GM21786 (cell line): ENCODE measurements at regions not wholly inside any gene's neighbourhood (a gene's known extent, or its start where the extent isn't known, plus 50 kb on each side); places are given as distances from the start of the nearest gene placed in this dataset.

ENCODE experiments used
- ATAC-seq: cut with Tn5 transposase; IDR thresholded peaks from one replicate; pipeline ENCODE4 v1.9.1; 2021; ENCODE audit not compliant: unreplicated experiment

GRCh38 chr2:220309215-220309614 lies 681.8 kb downstream of the SLC4A3 start:
- no peak for ATAC-seq

GRCh38 chr2:220310451-220310861 lies 683.0 kb downstream of the SLC4A3 start:
- ATAC-seq = no peak

- ATAC-seq = no peak
Observed at GRCh38 chr2:220315098-220315823, 687.8 kb downstream of the SLC4A3 start.

- ATAC-seq = no peak
Observed at GRCh38 chr2:220318037-220318436, 690.6 kb downstream of the SLC4A3 start.

DNA sequence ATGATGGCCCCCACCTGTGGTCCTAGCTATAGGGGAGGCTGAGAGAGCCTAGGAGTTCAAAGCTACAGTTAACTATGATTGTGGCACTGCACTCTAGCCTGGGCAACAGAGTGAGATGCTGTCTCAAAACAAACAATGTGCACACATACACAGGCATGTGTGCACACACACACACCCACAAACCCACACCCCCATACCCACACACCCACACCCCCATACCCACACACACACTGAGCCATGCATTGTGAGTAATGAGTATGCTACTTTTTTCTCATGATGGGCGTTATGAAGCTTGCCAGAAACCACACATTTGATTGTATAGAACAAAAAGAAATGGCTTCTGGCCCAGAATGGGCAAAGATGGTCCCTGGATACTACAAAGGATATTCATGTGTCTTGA lies 691.1 kb downstream of the SLC4A3 start:
- no peak for ATAC-seq

GRCh38 chr2:220320326-220320725 lies 692.9 kb downstream of the SLC4A3 start:
- ATAC-seq = no peak

GRCh38 chr2:220332886-220333285 lies 705.5 kb downstream of the SLC4A3 start:
- no peak for ATAC-seq

DNA sequence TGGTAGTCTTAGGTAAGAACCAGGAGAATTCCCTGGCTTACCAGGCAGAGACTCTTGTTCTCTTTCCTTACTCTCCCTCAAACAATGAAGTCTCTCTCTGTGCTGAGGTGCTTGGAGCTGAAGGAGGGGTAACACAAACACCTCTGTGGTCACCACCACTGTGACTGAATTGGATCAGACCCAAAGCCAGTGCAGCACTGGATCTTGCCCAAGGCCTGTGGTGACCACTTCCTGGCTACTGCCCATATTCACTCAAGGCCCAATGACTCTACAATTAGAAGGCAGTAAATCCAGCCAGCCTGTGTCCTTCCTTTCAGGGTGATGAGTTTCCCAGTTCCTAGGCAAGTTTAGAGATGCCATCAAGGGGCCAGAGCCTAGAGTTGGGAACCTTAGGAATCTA lies 706.8 kb downstream of the SLC4A3 start:
- ATAC-seq = no peak

DNA sequence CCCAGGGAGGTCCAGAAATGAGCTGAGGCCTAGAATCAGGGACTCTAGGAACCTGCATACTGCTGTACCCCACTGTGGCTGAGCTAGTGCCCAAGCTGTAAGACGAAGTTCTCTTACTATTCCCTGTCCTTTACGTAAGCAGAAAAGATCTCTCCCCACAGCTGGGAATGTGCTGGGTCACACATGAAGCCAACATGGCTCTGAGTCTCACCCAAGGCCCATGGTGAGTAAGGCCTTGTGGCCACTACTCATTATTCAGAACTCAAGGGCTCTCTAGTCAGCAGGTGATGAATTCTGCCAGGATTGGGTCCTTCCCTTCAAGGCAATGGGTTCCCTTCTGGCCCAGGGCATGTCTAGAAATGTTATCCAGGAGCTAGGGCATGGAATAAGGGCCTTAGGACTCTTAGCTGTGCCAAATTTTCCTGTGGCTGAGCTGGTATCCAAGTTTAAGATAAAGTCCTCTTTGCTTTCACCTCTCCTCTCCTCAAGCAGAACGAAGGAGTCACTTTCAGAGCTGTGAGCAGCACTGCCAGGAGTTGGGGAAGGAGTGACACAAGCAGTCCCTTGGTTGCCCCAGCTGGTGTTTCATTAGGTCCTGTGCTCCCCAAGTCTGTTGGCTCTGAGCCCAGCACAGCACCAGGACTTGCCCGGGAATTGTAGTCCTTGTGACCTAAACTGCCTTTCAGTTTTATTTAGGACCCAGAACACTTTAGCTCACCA lies 707.6 kb downstream of the SLC4A3 start:
- ATAC-seq = no peak

- no peak for ATAC-seq
Observed at GRCh38 chr2:220335591-220335915, 708.1 kb downstream of the SLC4A3 start.

- ATAC-seq = no peak
Observed at GRCh38 chr2:220336771-220337170, 709.3 kb downstream of the SLC4A3 start.

DNA sequence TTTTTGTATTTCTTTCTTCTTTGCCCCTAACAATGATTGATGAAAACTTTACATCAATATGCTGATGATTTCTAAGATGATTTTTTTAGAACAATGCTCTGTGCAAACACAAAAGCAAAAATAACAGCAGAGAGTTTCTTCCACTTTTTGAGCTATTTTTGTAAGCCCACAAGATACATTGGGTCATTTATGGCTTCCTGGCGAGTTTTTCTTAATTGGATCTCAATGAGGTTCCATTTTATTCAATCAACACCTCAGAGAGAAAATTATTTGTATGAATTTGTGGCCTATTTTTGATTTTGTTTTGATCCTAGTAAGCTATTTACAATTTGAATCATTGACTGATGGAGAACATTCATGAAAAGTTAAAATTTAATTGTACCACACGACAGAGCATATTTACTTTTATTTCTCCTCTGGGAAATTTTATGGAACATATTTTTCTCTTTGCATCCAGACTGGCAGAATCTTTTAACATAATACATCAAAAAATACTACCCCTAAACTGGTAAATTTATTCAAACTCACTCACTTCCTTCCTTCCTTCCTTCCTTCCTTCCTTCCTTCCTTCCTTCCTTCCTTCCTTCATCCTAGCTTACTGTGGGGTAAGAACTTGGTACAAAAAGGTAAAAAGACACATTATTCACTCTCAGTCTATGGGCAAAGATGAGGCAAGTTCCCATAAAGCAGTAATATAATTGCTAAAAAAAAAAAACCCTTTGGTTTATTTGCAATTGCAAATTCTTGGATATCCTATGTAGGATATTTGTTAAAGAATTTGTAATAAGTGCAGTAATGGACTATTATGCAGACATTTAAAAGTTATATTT lies 710.4 kb downstream of the SLC4A3 start:
- no peak for ATAC-seq

- ATAC-seq = no peak
Observed at GRCh38 chr2:220341014-220341413, 713.6 kb downstream of the SLC4A3 start.

DNA sequence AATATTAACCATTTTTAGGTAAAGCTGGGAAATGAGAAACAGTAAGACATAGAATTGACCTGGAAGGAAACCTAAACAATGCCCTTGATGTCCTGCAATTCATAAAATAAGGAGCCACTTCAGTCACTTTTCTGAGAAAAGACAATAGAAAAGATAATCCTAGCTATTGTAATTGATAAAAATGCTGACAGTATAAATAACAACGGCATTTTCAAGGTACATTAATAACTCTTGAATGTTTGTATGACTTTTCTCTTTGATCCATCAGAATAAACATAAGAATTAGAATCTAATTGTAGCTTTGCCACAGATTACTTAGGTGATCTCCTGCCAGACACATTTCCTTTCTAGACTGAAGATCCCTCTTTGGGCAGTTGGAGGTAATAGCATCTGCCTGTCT lies 719.5 kb downstream of the SLC4A3 start:
- no peak for ATAC-seq

- no peak for ATAC-seq
Observed at GRCh38 chr2:220347626-220348025, 720.2 kb downstream of the SLC4A3 start.

- ATAC-seq = no peak
Observed at GRCh38 chr2:220348206-220348605, 720.8 kb downstream of the SLC4A3 start.

GRCh38 chr2:220353897-220354296 lies 726.5 kb downstream of the SLC4A3 start:
- ATAC-seq = no peak

- no peak for ATAC-seq
Observed at GRCh38 chr2:220356076-220356475, 728.6 kb downstream of the SLC4A3 start.

DNA sequence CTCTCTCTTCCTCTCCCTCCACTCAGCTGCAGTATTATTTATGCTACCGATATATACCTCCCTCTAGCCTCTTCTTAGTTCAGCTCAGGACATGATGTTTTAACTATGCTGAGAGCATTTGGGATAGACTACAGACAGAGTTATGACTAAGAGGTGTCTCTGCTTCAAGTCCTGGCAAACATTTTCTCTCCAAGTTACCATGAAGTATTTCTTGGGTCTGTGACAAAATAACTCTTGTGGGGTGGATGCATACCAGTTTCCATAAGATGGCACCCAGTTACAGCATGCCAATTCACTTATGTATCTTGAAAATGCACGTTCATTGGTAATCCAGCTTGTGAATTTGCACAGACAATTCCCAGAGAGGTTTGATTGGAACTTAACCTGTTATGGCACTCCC lies 737.6 kb downstream of the SLC4A3 start:
- ATAC-seq = no peak

DNA sequence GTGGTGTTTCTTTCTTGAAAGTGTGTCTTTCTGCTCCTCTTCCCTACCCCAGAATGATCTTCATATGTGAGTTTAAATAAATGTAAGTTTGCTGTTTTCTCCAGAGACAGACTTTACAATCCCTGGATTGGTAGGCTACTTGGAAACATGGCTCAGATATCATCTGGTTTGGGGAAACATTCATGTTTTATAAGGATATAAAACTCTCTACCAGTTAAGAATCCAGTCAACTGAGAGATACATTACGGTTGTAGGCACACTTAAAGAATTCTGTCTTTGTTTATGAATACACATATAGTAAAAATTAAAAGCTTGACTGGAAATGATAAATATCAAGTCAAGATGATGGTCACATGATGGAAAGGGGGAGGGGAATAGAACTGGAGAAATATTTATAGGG lies 739.3 kb downstream of the SLC4A3 start:
- no peak for ATAC-seq

DNA sequence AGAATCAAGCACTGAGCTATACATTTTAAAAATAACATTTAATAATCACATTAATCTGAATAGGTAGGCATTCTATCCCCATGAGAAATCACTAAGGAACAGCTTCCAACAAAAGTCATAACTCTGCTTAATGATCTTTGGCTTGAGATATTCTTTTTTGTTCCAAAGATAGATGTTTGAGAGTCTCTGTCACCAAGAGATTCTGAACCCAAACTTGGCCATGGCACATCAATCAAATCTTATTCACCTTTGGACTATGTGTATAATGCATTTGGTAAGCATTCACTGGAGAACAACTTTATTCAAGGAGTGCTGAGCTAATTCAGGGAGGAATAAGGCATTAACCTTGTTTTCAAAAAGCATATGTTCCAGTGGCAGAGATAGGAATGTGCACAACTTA lies 743.3 kb downstream of the SLC4A3 start:
- no peak for ATAC-seq

- ATAC-seq = no peak
Observed at GRCh38 chr2:220371211-220371610, 743.8 kb downstream of the SLC4A3 start.
